GM18520 (cell line): ENCODE measurements at regions not wholly inside any gene's neighbourhood (a gene's known extent, or its start where the extent isn't known, plus 50 kb on each side); places are given as distances from the start of the nearest gene placed in this dataset.

Source experiments
- ATAC-seq: cut with Tn5 transposase; IDR thresholded peaks from one replicate; pipeline ENCODE4 v1.9.1; 2021; ENCODE audit not compliant: unreplicated experiment

DNA sequence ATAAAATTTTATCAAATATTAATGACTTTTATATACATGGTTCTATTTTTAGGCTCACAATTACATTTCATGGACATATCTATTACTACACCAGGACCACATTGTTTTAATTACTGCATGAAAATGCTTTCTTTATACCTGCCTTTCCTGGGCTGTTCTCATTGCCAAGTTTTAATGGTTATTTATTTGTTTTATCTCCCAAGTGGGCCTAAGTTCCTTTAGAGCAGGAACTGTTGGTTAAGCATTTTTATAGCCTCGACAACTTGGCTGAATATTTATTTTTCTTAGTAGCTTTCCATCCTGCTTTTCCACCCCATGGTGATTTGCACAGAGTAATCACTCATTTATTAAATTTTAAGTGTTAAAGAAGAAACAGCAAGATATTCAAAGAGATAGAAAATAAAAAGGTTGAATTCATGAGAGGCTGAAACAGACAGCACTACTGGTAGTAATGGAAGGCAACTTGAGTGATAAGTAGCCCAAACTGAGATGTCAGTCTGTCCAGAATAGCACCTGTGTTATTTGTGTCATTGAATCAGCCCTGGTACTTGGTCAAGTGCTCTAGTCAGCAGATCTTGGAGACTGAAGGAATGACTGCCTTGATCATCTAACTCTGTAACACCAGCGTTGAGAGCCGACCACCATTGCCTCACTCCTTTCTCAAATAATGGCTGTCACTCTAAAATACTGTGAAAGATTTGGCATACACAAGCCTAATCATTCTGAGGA lies 119.1 kb upstream of the EGLN3 start:
- no peak for ATAC-seq

DNA sequence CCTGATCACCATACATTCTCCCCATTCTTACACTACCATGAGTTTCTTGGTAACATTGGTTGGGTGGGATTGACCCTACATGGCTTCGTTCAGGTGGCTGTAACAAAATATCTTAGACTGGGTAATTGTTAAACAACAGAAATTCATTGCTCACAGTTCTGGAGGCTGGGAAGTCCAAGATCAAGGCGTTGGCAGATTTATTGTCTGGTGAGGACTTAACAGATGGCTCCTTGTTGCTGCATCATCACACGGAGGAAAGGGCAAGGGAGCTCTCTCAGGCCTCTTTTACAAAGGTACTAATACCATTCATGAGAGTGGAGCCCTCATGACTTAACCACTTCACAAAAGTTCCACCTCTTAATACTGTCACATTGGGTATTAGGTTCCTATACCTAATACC lies 116.7 kb upstream of the EGLN3 start:
- ATAC-seq, result no peak

DNA sequence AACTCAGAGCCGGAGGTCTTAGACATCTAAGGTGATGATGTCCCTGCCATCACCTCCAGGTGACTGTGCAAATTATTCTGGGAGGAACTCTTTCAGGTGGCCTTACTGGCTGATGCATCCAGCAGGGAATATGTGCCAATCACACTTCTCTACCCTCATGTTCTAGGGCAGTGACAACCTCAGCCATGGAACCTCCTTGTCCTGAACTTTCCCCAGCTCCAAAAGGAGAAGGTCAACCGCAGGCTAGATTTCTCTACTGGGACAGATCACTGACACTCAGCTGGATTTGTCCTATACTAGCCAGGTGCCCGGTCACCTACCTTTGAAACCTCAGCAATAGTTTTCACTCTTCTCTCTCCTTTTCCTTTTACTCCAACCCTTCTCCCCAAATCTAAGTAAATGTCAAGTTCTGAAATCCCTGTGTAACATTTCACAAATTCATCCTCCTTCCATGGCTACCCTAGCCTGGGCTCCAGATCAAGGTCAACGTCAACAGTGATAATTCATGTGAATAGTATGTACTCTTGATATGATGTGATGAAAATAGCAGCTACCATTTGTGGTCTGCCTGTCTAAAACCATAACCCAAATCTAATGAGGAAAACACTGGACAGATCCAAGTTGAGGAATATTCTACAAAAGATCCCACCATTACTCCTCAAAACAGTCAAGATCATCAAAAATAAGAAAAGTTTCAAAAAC lies 115.0 kb upstream of the EGLN3 start:
- no peak for ATAC-seq

DNA sequence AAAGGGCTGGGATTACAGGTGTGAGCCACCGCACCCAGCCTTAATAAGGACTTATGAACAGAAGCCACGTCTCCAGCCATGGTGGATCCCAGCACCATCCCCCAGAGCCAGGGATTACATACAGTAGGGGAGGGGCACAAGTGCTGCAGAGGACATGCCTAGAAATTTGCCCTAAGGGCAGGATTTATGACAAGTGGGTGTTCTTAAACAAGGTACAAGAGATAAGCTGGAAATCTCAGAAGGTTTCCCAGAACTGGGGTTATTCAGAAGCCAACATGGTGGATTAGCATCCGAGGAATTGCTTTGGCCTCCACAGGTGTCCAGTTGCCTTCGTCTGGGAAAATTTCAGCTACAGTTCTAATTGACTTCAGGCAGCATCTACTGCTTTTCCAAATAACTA lies 114.4 kb upstream of the EGLN3 start:
- no peak for ATAC-seq

DNA sequence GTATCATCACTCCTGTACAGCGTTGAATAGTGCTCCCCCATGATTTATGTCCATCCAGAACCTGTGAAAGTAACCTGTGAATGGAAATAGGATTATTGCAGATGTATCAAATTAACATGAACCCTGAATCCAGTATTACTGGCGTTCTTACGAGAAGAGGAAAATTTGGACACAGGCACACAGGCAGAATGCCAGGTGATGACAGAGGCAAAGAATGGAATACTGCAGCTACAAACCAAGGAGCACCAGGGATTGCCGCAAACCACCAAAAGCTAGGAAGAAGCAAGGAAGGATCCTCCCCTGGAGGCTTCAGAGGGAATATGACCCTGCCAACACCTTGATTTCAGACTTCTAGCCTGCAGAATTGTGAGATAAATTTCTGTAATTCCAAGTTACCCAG lies 113.5 kb upstream of the EGLN3 start:
- ATAC-seq, result no peak

DNA sequence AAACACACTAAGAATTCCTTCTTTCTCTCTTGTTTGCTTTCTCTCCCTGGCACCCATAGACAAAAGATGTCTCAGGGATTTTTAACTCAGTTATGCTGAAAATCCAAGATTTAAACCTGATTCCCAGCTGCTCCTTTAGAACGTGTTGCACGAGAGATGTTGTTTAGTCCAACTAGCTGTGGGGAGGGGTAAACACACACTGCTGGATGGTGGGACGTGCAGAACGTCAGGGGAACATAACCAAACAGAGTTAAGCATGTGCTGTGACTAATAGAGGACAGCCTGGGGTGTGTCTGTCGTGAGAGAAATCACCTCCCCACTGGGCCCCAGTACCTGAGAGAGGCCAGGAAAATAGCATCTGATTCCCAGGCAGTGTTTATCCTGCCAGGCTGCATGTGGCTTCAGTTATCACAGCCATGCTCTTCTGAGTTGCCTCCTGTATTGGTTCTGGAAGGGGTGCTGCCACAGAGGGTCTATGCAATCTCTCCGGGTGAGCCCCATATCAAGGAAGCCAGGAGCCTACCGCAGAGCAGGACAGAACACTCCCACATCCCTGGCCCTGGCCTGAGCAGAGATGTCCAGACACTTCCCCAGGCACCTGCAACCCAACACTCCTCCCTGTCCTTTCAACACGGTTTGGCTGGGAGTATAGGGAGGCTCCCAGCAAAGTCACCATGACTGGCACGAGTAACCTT lies 112.7 kb upstream of the EGLN3 start:
- no peak for ATAC-seq

DNA sequence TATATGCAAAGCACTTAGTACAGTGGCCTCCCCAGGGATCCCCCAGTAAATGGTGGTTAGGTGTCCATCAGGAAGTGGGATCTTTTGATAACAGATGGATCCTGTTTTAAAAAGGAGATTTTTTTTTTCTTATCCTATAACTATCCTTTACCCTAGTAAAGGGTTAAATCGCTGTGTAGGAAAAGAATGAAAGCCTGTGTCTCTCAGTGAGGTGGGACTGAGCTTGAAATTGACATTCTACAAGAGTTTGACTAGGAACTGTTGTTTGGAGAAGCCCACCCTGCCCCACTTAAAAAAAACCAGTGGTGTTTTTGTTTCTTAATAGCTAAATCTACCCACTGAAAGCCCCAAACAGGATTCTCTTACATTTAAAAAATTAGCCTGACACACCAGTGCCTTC lies 112.2 kb upstream of the EGLN3 start:
- no peak for ATAC-seq

DNA sequence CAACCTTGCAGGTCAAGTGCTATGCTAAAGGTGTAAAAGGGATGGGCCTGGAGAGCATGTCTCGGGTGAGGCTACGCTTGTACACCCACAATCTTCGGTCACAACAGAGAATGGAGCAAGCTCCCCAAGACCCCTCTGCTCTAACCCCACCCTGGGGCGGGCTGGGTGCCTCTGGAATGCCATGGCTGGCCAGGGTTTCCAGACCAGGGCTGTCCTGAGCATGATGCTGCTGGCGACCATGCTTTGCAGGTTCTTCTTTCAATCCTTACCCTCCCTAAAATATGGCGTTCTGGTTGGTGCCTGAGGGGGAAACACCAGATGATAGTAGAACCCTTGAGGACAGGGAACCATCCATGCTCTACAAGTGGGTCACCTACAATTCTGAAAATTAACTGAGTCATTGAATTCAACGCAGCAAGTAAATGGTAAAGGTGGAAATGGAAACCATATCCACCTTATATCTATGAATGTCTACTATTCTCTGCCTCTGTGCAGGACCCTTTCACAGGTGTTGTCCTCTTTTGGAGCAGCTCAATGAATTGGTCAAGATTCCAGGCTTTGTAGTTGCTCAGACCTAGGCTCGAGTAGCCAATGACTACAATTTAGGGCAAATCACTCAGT lies 111.6 kb upstream of the EGLN3 start:
- ATAC-seq, result no peak

DNA sequence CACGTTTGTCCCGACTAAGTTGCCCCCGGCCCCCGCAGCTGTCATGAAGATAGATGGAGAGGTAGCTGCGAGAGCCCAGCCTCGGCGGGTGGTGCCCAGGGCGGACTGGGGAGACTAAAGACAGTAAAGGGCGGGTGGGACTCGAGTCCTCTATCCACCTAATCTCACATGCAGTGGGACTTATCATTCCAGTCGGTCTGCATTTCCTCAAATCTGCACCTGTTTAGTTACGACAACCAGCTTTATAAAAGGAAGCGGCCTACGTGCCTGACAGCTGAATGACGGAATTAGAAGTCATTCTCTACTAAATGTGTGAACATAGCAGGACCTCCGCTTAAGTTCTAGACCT lies 109.8 kb upstream of the EGLN3 start:
- ATAC-seq, result no peak

DNA sequence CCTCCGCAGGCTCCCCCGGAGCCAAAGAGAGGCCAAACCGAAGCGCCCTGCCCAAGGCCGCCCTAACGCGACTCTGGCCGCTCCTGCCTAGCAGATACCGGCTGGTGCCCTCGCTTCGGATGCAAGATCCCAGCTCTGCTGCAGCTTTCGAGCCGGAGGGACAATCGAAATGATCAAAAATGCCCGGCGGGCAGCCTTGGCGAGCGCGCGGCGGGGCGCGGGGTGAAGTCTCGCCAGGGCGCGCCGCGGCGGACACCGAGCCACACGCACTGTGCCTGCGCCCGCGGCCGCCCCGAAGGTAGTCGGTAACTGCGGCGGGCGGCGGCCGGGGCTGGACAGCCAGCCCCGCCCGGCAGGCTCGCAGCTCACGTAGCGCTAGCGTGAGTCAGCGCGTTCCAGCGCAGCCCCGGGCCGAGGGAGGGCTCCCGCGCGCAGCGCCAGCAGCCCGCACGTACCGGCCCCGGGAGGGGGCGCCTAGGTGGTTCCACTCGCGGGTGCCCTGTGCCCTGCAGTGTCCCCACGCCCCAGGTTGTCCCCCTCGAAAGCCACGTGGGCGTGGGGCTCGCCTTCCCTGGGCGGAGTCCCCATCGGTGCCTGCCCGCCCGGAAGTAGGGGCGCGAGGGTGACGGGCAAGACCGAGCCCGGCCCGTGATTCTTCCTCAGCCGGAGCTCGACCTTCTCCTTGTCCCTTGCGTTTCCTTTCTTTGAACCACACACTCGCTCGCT lies 109.2 kb upstream of the EGLN3 start:
- ATAC-seq, result peak; percentile 53

DNA sequence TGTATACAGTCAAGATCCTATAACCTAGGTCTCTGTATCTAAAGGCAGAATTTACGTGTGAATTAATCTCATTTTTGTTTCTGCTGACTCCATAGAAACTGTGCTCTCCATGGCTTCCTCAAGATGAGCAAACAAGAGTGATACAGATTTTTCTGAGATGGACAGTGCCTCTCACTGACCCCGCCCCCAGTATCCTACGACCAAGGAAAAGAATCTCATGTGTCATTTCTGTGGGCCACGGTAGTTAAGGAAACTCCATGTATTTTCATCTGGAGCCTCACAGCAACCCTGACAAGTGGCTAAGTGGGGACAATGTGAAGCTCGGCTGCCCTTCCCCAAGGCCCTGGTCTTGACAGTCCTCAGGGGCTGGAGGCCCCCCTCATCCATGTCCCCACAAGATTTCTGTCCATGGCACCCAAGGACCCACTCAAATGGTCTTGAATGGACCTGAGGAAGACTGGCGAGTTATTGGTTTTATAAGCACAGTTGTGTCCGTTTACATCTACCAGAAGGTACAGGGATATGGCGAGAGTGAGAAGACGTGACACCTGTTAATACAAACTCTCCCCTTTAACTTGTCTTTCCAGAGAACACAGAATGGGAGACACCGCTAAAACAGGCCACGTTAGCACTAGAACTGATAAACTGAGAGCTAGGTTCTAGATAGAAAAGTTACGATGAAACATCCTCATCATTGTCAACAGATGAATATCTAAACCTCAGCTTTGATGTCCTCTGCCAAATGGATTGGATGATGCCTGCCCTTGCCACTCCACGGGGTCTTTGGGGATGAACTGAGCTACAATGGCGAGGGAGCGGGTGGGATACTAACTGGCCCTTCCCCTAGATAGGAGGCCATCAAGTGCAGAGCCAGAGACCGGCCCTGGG lies 108.4 kb upstream of the EGLN3 start:
- no peak for ATAC-seq

DNA sequence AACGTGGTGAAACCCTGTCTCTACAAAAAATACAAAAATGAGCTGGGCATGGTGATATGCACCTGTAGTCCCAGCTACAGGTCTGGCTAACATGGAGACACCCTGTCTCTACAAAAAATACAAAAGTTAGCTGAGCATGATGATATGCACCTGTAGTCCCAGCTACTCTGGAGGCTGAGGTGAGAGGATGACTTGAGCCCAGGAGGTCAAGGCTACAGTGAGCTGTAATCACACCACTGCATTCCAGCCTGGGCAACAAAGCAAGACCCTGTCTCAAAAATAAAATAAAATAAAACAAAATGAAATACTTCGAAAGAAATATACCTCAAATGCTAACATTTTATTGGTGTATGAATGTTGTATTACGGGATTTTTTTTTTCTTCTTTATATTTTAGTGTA lies 107.6 kb upstream of the EGLN3 start:
- no peak for ATAC-seq

DNA sequence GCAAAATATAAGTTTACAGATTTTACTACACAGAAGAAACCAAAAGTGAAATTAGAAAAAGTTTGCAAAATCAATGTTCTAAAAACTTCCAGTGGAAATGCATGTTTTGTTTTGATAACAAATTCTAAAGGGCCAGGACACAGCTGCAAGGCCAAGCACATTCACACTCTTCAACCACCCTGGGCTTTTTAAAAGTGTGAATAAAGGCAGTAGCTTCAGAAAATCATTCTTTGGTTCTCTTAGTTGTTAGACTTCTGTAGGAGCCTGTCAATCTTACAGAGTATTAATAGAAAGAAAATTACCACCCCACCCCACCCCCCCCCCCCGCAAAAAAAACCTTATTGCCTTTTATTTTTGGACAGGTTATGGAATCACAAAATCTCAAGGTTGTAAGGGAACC lies 105.2 kb upstream of the EGLN3 start:
- no peak for ATAC-seq

DNA sequence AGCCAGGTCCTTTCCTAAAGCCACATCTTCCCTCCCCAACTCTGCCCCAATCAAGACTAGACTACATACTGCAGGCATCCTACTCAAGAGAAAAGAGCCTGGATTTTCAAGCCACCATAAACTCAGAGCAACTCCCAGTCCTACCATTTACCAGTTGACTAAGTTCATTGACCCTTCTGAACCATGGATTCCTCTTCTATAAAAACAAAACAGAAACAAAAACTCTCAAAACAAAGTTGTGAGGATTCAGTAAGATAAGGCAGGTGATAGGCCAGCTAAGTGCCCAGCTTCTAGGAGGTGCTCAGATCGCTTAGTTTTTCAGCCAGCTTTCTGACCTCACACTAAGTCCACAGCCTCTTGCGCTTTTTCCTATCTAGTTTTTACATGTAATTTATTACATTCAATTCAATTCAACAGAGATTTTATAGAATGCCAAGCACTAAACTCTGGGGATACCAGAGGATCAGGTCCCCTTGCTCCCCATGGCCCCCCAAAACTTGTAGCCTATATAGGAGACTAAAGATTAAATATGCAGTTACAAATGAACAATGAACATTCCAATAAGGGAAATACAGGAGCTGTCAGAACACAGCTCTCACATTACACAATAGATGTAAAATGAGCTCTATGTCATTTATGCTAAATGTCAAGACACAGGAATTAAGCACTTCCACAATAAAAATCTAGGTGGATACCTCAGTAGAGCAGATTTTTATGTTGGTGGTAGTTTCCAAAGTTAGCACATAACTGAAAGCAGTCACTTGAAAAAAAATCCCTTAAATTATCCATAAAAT lies 104.5 kb upstream of the EGLN3 start:
- no peak for ATAC-seq

DNA sequence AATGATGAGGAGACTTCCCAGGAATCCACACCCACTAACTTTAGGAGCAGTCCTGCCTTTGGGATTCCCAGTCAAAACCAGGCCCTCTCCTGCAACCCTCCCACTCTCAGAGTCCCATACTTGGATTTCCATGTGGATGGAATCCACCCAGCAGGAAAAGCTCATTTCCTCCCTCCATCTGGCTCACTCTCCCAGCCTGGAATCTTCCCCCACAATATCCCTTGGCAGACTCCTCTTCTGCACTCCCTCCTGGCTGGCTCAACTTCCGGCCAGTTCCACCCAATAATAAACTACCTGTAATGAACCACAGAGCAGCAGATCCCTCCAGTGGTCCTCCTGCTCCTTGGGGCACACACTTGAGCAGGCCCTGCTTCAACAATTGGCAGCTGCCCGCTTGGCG lies 102.8 kb upstream of the EGLN3 start:
- no peak for ATAC-seq

DNA sequence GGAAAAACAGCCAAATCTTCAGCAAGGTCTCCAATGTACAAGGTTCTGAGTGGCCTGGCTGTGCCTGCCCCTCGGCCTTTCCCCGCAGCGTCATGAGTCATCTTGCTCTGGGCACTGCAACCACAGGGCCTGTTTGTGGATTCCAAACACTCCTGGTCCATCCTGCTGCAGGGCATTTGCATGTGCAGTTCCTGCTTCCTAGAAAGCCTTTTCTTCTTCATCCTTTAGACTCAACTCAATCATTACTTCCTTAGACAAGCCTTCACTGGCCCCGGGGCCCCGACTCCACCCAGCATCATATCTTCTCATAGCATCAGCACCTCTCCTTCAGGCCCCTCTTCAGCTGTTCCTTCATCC lies 101.8 kb upstream of the EGLN3 start:
- no peak for ATAC-seq

DNA sequence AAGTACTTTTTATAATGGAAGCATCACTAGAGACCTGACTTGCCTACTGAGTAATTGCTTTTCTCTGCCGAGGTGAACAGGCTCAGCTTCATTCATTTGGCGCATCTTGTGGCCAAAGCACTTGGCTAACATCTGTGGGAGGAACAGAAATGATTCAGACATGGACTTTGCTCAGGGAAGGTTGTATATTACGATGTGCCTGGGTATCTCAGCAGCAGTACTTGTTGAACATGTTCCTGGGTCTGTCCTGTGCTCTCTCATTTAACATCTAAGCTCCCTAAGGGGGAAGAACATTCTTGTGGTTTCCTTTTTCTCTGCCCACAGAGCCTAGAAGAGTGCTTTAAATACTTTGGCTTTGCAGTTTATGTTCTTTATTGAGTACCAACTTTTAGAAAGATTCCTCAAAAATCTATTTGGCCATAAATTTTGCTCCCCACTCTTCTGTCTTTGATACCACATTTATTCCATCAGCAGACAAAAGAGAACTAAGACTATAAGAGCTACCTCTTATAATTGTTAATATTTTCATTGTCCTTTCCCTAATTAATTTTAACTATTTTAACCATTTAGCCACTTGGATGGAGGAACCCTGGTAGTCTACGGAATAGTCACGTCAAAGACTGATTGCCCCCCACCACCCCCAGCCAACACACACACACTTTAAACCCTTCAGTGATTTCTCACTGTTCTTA lies 101.2 kb upstream of the EGLN3 start:
- peak; percentile 61 for ATAC-seq

DNA sequence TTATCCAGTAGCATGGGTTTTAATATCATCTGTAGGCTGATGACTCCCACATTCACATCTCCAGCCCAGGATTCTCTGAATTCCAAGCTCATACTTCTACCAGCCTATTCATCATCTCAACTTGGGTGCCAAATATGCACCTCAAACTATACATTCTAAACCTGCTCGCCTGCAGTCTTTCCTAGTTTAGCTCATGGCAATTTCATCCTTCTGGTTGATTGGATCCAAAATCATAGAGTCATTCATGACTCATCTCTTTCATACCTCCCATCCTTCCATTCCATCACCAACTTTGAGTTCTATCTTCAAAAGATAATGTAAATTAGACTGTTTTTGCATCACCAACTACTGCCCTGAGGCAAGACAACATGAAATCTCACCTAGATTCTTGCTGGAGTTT lies 99.7 kb upstream of the EGLN3 start:
- ATAC-seq, result no peak

DNA sequence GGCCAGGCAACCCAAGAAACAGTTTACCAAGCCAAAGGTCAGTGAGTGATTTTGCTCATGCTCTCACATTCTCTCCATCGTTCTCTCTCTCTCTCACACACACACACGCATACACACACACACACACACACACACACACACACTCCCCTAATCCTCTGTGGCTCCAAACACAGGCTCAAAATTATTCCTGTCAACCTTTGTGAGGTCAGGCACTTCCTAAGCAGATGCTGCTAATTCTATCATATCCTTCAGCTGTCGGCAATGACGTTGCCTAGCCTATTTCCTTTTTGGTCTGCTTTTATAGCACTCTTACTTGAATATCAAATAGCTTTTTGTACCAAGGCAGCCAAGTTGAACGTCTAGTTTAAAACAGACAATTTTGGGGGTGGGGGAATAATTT lies 98.9 kb upstream of the EGLN3 start:
- ATAC-seq, result no peak
